GM12878 (cell line): ENCODE measurements at regions not wholly inside any gene's neighbourhood (a gene's known extent, or its start where the extent isn't known, plus 50 kb on each side); places are given as distances from the start of the nearest gene placed in this dataset.

Source experiments
- ATAC-seq: fragments of 200-7000 bp; cut with Tn5 transposase; 3 replicates; pipeline ENCODE4 v1.9.1; 2020; ENCODE audit warnings: mild to moderate bottlenecking, moderate library complexity
- BruUV-seq: library from RNA; stranded (reverse); fragments of 400-500 nt; replicated peaks from 2 replicates; lab custom pipeline; 2021; lab: Mats Ljungman, UMichigan
- CTCF ChIA-PET: fragments of 300-600 bp; sonication (Branson Sonifier 250); formaldehyde crosslinking; extraction: SDS; loops from one replicate; lab custom pipeline; 2021; ENCODE audit warnings: inconsistent platforms; lab: Yijun Ruan, JAX
- POLR2A ChIA-PET: fragments of 350-600 bp; formaldehyde crosslinking; extraction: SDS; loops from one replicate; lab custom pipeline; 2021; ENCODE audit warnings: inconsistent platforms; lab: Charles Lee
- RAD21 ChIA-PET: fragments of 300-600 bp; sonication (Branson Sonifier 250); formaldehyde crosslinking; loops from one replicate; lab custom pipeline; 2023; ENCODE audit warnings: antibody characterized with exemption; ENCODE audit not compliant: unreplicated experiment; lab: Charles Lee
- SMC1A ChIA-PET: fragments of 300-600 bp; sonication (Branson Sonifier 250); formaldehyde crosslinking; loops from one replicate; lab custom pipeline; 2023; ENCODE audit not compliant: unreplicated experiment, uncharacterized antibody; lab: Charles Lee
- DNase-seq: peaks from one replicate; pipeline ENCODE4 v3.0.0-alpha.2; 2011; ENCODE audit warnings: low read depth, low spot score
- FAIRE-seq: peaks from 3 replicates; lab custom pipeline; 2011; peaks lifted over from hg19 to GRCh38; lab: Jason Lieb, UNC
- H2AFZ ChIP-seq: 2 replicates; pipeline ENCODE4 v1.6.0; 2011; ENCODE audit warnings: low read depth, low read length, control low read depth; ENCODE audit not compliant: control insufficient read depth
- H3K27ac ChIP-seq: 2 replicates; pipeline ENCODE4 v1.5.1; 2011; ENCODE audit warnings: control low read depth; ENCODE audit not compliant: control insufficient read depth, insufficient read depth
- H3K27me3 ChIP-seq, 2 experiments: replicated peaks in 1 of 2; 2 replicates each; pipeline versions ENCODE4 v1.6.0 to v1.6.1; 2011; ENCODE audit warnings: low read length in 1 of 2; ENCODE audit not compliant: control insufficient read depth in 2 of 2, insufficient read depth in 2 of 2
- H3K36me3 ChIP-seq, 2 experiments: 2 replicates each; pipeline ENCODE4 v1.5.1; 2011; ENCODE audit warnings: low read length in 1 of 2; ENCODE audit not compliant: control insufficient read depth in 2 of 2, insufficient read depth in 2 of 2
- H3K4me1 ChIP-seq: 2 replicates; pipeline ENCODE4 v1.6.1; 2011; ENCODE audit warnings: mild to moderate bottlenecking, low read length, moderate library complexity, mixed read lengths; ENCODE audit not compliant: control insufficient read depth, insufficient read depth
- H3K4me2 ChIP-seq: 2 replicates; pipeline ENCODE4 v1.6.0; 2011; ENCODE audit warnings: control low read depth; ENCODE audit not compliant: control insufficient read depth, insufficient read depth
- H3K4me3 ChIP-seq: fragments of 200-600 bp; sonication (generic); 2 replicates; pipeline ENCODE4 v1.5.1; 2016
- H3K79me2 ChIP-seq: 2 replicates; pipeline ENCODE4 v1.6.0; 2011; ENCODE audit warnings: low read length; ENCODE audit not compliant: control insufficient read depth, insufficient read depth
- H3K9ac ChIP-seq: 2 replicates; pipeline ENCODE4 v1.8.0; 2011; ENCODE audit warnings: low read length, control low read depth, mixed read lengths; ENCODE audit not compliant: control insufficient read depth, insufficient read depth
- H3K9me3 ChIP-seq: replicated peaks from 3 replicates; pipeline ENCODE4 v1.5.1; 2011; ENCODE audit warnings: mild to moderate bottlenecking, low read length; ENCODE audit not compliant: control insufficient read depth, insufficient read depth
- H4K20me1 ChIP-seq: 2 replicates; pipeline ENCODE4 v1.6.0; 2011; ENCODE audit not compliant: control insufficient read depth, insufficient read depth
- CHD1 ChIP-seq: IDR thresholded peaks from 2 replicates; pipeline ENCODE4 v1.6.1; 2012; ENCODE audit warnings: low read depth, low read length, improper control_type of control experiment
- CTCF ChIP-seq, 3 experiments: IDR thresholded peaks in 2 of 3; conservative IDR thresholded peaks in 1 of 3; 2 replicates each; pipeline ENCODE4 v1.5.1; 2011; ENCODE audit warnings: low read depth in 3 of 3, low read length in 3 of 3, mild to moderate bottlenecking in 3 of 3, control low read depth in 2 of 3, moderate library complexity in 2 of 3, inconsistent platforms in 1 of 3, mixed read lengths in 1 of 3; ENCODE audit not compliant: control insufficient read depth in 2 of 3, insufficient read depth in 1 of 3; ENCODE audit errors: extremely low read depth in 1 of 3
- ETV6 ChIP-seq, 2 experiments: fragments of 450-650 bp in 1 of 2; IDR thresholded peaks in 1 of 2; conservative IDR thresholded peaks in 1 of 2; 2 replicates each; pipeline ENCODE4 v1.6.1; 2014; ENCODE audit warnings: antibody characterized with exemption in 1 of 2, borderline replicate concordance in 1 of 2, low read depth in 1 of 2, mild to moderate bottlenecking in 1 of 2, moderate library complexity in 1 of 2
- GATAD2B ChIP-seq: fragments of 450-650 bp; conservative IDR thresholded peaks from 2 replicates; pipeline ENCODE4 v1.6.1; 2017; ENCODE audit warnings: low read depth, mild to moderate bottlenecking, moderate library complexity
- IRF4 ChIP-seq: IDR thresholded peaks from 2 replicates; pipeline ENCODE4 v1.6.1; 2011; ENCODE audit warnings: low read depth, low read length
- JUNB ChIP-seq: IDR thresholded peaks from 2 replicates; pipeline ENCODE4 v1.6.1; 2016; ENCODE audit warnings: antibody characterized with exemption, mild to moderate bottlenecking
- MXI1 ChIP-seq: fragments of 150-350 bp; IDR thresholded peaks from 2 replicates; pipeline ENCODE4 v1.6.1; 2011; ENCODE audit warnings: low read depth, mild to moderate bottlenecking, inconsistent platforms, low read length, improper control_type of control experiment
- RFX5 ChIP-seq: IDR thresholded peaks from 2 replicates; pipeline ENCODE4 v1.6.1; 2011; ENCODE audit warnings: low read depth, low read length, improper control_type of control experiment
- SPI1 ChIP-seq: IDR thresholded peaks from 2 replicates; pipeline ENCODE4 v1.6.1; 2011; ENCODE audit warnings: low read depth, mild to moderate bottlenecking, low read length, moderate library complexity, borderline replicate concordance; ENCODE audit not compliant: insufficient read depth
- YBX1 ChIP-seq: fragments of 450-650 bp; IDR thresholded peaks from 2 replicates; pipeline ENCODE4 v1.6.1; 2016; ENCODE audit warnings: antibody characterized with exemption
- WGBS: methylation state at CpG from one replicate; pipeline ENCODE4 v1.1.6; 2016; ENCODE audit warnings: low lambda C conversion rate; ENCODE audit not compliant: insufficient replicate concordance, insufficient coverage; ENCODE audit errors: missing lambda C conversion rate; 5-methylcytosine and 5-hydroxymethylcytosine counted together
- in situ Hi-C: fragments of 300-500 bp; cut with MboI; formaldehyde crosslinking; loops from 9 replicates; pipeline ENCODE4 v1.14.3; 2018; ENCODE audit warnings: mixed read lengths
- intact Hi-C: fragments of 100-400 bp; cut with micrococcal nuclease; formaldehyde crosslinking; loops from one replicate; pipeline ENCODE4 v1.14.2; 2022; ENCODE audit not compliant: unreplicated experiment

- TF ChIP-seq CTCF (IDR thresholded peaks at IDR 0.05 in 2 of 3, conservative IDR thresholded peaks at IDR 0.05 in 1 of 3; ENCODE audit: control insufficient read depth in 2 of 3, extremely low read depth in 1 of 3, insufficient read depth in 1 of 3, low read depth in 3 of 3, low read length in 3 of 3) (no peak), ETV6 (conservative IDR thresholded peaks at IDR 0.05 in 1 of 2, IDR thresholded peaks at IDR 0.05 in 1 of 2; ENCODE audit: borderline replicate concordance in 1 of 2, low read depth in 1 of 2) (no peak), GATAD2B (no peak), MXI1 (no peak), RFX5 (no peak)
- TF ChIP-seq, all 136 proteins: peak for 0
Observed at GRCh38 chr15:57824186-57824585, 117.7 kb downstream of the POLR2M start (continued).

- ChIA-PET RAD21 (no interaction called here), SMC1A (no interaction called here), POLR2A (no interaction called here), CTCF (no interaction called here)
- no peak for FAIRE-seq
- BruUV-seq = no TSS peak
- ATAC-seq = 0 out of 3 replicates have a peak, but pooled peaks have one; percentile 45
- H3K4me3 ChIP-seq = no peak overlapping the region
- no peak overlapping the region for H3K9ac ChIP-seq
- H2AFZ ChIP-seq = no peak overlapping the region
- intact Hi-C loops (no loop called here), in situ Hi-C loops (no loop called here)
- no peaks in the 10 kb centered on the region for H3K4me1 ChIP-seq
- H3K36me3 ChIP-seq = no peaks in the 10 kb centered on the region
- H4K20me1 ChIP-seq = no peaks in the 10 kb centered on the region
- no peaks in the 10 kb centered on the region for H3K9me3 ChIP-seq
- WGBS = 43% methylated on average over 5 of the region's 5 CpGs
- no peak overlapping the region for H3K27ac ChIP-seq
- no peaks in the 10 kb centered on the region for H3K79me2 ChIP-seq
- no peak overlapping the region for H3K4me2 ChIP-seq
- H3K27me3 ChIP-seq = no peaks in the 10 kb centered on the region
- peak; percentile 2 for DNase-seq
- TF ChIP-seq YBX1 (no peak), SPI1 (peak; percentile 39; the same call in 1 of the 2 replicates), JUNB (peak; percentile 56), IRF4 (peak; percentile 47; the same call in 1 of the 2 replicates), CHD1 (no peak)
- TF ChIP-seq, all 136 proteins: peak for 3
Observed at GRCh38 chr15:57827021-57827420, 120.5 kb downstream of the POLR2M start.
